HFFc6 (cell line): ENCODE measurements at regions not wholly inside any gene's neighbourhood (a gene's known extent, or its start where the extent isn't known, plus 50 kb on each side); places are given as distances from the start of the nearest gene placed in this dataset.

Experiments
- DNase-seq: peaks from one replicate; pipeline ENCODE4 v3.0.0-alpha.2; 2018
- H3K27ac Mint-ChIP-seq: 2 replicates; pipeline ENCODE4 v1.8.0; 2020; ENCODE audit warnings: mild to moderate bottlenecking, mixed read lengths
- H3K27me3 Mint-ChIP-seq: 2 replicates; pipeline ENCODE4 v1.8.0; 2021; ENCODE audit warnings: mild to moderate bottlenecking, moderate library complexity, mixed read lengths; ENCODE audit not compliant: insufficient read depth
- H3K36me3 Mint-ChIP-seq: 2 replicates; pipeline ENCODE4 v1.8.0; 2021; ENCODE audit warnings: low read depth, mixed read lengths
- H3K4me1 Mint-ChIP-seq: 2 replicates; pipeline ENCODE4 v1.8.0; 2020; ENCODE audit warnings: low read depth, mixed read lengths
- H3K4me3 Mint-ChIP-seq: 2 replicates; pipeline ENCODE4 v1.8.0; 2020; ENCODE audit warnings: mild to moderate bottlenecking, moderate library complexity, mixed read lengths
- H3K9me3 Mint-ChIP-seq: 2 replicates; pipeline ENCODE4 v1.8.0; 2020; ENCODE audit warnings: mild to moderate bottlenecking, mixed read lengths
- CTCF ChIP-seq: fragments of 200-600 bp; sonication (generic); IDR thresholded peaks from 2 replicates; pipeline ENCODE4 v1.5.0; 2021; ENCODE audit warnings: antibody characterized with exemption, mild to moderate bottlenecking

- H3K4me1 Mint-ChIP-seq = no peaks in the 10 kb centered on the region
- H3K27me3 Mint-ChIP-seq = peaks cover 4% of the 10 kb centered on the region
- no peak for TF ChIP-seq CTCF
- no peaks in the 10 kb centered on the region for H3K9me3 Mint-ChIP-seq
- DNase-seq = no peak
- no peaks in the 10 kb centered on the region for H3K36me3 Mint-ChIP-seq
- no peak overlapping the region for H3K27ac Mint-ChIP-seq
- H3K4me3 Mint-ChIP-seq = no peak overlapping the region
These were observed 56.3 kb upstream of the MPHOSPH6 start for GRCh38 chr16:82226327-82226726.

- Mint-ChIP-seq H3K27ac (no peak overlapping the region), H3K9me3 (no peaks in the 10 kb centered on the region), H3K4me3 (no peak overlapping the region), H3K36me3 (no peaks in the 10 kb centered on the region), H3K27me3 (peaks cover 4% of the 10 kb centered on the region), H3K4me1 (no peaks in the 10 kb centered on the region)
- no peak for TF ChIP-seq CTCF
- no peak for DNase-seq
These were observed 54.8 kb upstream of the MPHOSPH6 start for GRCh38 chr16:82224821-82225220.

- no peaks in the 10 kb centered on the region; the same call in 1 of the 2 replicates for H3K27me3 Mint-ChIP-seq
- no peaks in the 10 kb centered on the region for H3K9me3 Mint-ChIP-seq
- no peaks in the 10 kb centered on the region for H3K36me3 Mint-ChIP-seq
- H3K27ac Mint-ChIP-seq = no peak overlapping the region
- no peak overlapping the region for H3K4me3 Mint-ChIP-seq
- no peak for DNase-seq
- TF ChIP-seq CTCF = no peak
- H3K4me1 Mint-ChIP-seq = no peaks in the 10 kb centered on the region
These were observed 50.5 kb upstream of the MPHOSPH6 start for GRCh38 chr16:82220541-82220940.
